Epidermal melanocyte (primary cell): ENCODE measurements at regions not wholly inside any gene's neighbourhood (a gene's known extent, or its start where the extent isn't known, plus 50 kb on each side); places are given as distances from the start of the nearest gene placed in this dataset.
A peak's percentile ranks its signal among the peaks of the same experiment; 100 is the strongest.

Experiments
- DNase-seq: peaks from one replicate; pipeline ENCODE4 v3.0.0; 2011; ENCODE audit warnings: low spot score; ENCODE audit not compliant: insufficient read length

GRCh38 chr11:127350476-127350875 is 349.9 kb upstream of the KIRREL3 start:
- no peak for DNase-seq

DNA sequence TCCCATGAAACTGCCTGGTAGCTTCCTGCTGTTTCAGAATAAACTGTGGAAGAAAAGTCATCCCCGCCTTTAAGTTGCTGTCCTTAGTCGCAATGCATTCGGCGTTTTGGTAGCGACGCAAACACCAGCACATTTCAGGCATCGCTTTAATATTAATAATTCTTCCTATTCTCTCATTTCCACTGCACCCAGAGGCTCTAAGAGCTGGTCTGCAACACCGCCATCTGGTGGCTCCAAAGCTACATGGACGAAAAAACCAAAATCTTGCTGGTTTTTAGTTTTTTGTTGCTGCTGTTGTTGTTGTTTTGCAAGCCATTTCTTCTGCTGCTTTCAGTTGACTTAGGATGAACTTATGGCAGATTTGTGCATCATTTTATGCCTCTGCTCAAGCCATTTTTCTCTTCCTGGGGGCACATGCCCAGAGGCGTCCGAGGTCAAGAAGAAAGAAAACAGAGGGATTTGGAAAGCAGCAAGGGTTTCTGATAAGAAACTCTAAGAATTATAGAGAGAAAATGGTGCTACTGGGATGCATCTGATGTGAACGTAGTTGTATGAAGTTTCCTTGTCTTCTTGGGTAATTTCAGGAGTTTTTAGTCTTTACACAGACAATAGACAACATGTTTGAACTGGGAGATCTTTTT is 345.4 kb upstream of the KIRREL3 start:
- DNase-seq = peak; percentile 52

GRCh38 chr11:127340438-127340837 is 339.9 kb upstream of the KIRREL3 start:
- no peak for DNase-seq

DNA sequence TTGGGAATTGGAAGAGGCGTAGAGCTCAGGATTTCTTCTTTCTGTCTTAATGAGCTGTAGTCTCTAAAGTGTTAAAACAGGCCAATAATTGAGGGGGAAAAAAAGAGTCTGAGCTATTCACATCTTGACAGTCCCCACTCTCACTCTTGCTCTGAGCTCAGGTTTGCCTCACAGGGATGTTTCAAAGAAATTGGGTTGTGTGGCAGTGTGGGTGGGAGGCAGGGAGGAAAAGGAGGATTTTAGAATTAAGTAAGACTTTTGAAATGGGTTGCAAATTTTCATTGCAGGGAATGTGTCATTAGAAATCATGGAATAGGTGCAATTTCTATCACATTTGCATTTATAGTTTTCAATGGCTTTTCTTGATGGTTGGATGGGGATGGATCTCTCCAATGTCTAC is 338.8 kb upstream of the KIRREL3 start:
- no peak for DNase-seq

- no peak for DNase-seq
Measured at GRCh38 chr11:127338380-127339259, 338.1 kb upstream of the KIRREL3 start.

- no peak for DNase-seq
Measured at GRCh38 chr11:127334466-127334865, 333.9 kb upstream of the KIRREL3 start.

DNA sequence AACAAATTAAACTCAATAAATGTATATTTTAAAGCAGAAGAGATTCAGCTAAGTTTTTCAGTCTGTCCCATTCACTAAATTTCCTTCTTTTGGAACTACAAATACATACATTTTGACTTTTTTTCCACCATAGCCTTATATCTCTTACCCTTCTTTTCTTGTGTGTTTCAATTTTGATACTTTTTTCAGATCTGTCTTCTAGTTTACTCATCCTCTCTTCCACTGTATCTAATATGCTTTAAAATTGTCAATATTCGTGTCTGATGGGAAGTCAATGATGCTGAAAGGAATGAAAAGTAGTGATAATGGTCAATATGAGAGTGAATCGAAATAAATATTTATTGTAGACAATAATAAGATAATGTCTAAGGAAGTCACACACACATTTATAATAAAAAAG is 332.3 kb upstream of the KIRREL3 start:
- DNase-seq = no peak

DNA sequence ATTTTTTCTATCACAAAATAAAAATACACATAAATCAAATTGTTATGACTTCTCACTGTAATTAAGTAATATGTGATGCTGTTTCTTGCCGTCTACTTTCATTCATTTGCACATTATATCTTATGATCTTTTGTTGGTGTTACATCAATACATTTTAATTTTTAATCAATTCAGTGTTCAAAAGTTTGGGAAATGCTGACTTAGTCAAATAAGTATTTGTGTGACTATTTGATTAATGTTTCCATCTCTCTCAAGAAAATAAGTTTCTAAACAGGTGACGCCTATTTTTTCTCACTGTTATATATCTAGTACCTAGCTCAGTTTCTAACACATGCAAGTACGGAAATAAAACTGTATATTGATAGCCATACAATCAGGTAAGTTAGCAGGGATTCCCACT is 329.5 kb upstream of the KIRREL3 start:
- no peak for DNase-seq

GRCh38 chr11:127308291-127308690 is 307.7 kb upstream of the KIRREL3 start:
- no peak for DNase-seq

DNA sequence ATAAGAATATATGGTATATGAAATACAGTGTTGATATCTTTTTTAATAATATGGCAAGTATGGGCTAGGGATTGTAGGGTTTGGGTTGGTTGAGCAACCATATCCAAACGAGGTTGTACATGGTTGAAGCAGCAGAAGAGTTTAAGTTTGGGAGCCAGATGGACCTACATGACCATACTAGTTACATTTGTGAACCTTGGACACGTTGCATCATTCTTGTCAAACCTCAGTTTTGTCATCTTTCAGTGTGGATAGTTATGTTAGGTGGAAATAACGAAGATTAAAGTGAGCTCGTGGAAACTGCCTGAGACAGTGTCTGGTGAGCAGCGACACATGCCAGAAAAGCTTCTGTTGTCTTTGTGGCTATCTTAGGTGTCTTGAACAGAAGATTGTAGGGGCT is 307.1 kb upstream of the KIRREL3 start:
- no peak for DNase-seq

- no peak for DNase-seq
Measured at GRCh38 chr11:127304634-127305033, 304.1 kb upstream of the KIRREL3 start.

- no peak for DNase-seq
Measured at GRCh38 chr11:127288926-127289325, 288.4 kb upstream of the KIRREL3 start.

- no peak for DNase-seq
Measured at GRCh38 chr11:127281534-127281933, 281.0 kb upstream of the KIRREL3 start.

DNA sequence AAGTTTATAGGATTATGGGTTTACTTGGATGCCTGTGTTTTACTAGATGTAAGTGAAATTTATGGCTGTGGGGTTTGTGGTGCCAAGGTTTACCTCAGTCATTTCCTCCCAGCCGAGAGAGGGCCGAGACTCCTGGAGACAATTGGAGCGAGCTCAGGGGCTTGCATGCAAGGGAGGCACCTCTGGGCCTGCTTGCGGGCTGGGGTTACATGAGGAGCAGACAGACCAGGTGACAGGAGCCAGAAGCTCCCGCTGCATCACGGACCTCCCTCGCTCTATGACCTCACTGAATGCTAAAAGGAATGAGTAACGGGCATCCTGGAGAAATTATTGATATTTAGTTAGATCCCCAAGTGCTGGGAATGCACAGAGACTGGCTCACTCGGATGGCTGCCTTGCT is 275.2 kb upstream of the KIRREL3 start:
- no peak for DNase-seq

- DNase-seq = no peak
Measured at GRCh38 chr11:127274328-127274676, 273.7 kb upstream of the KIRREL3 start.

DNA sequence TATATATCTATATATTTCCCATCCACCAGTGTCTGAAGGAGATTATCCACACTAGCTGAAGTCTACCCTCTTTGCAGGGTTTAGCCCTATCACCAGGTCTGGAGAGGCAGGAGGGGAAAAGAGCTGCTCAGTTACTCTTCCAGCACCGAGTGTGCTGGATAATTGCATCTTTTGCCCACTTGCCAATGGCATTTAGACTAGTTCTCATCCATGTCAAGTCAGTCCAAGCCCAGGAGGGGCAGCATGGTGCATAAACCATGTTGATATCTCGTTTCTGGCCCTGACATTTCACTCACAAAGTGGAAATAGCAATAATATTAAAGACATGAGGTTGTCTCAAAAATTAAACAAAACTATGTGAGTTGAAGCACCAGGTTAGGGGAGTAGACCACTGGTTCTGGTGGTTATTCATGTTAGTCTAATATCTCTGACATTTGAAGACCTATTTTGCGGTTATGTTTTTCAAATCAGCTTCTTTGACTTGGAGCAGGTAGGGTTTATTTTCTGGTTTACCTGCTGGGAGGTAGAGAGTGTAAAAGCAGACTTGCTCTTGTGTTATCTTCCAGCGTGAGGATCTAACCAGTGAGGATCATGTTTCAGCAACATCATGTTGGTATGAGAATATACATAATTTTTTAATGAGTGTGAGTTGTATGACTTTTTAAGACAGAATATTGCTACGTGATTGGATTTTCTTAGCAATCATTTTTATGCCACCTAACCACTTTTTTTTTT is 273.2 kb upstream of the KIRREL3 start:
- no peak for DNase-seq

DNA sequence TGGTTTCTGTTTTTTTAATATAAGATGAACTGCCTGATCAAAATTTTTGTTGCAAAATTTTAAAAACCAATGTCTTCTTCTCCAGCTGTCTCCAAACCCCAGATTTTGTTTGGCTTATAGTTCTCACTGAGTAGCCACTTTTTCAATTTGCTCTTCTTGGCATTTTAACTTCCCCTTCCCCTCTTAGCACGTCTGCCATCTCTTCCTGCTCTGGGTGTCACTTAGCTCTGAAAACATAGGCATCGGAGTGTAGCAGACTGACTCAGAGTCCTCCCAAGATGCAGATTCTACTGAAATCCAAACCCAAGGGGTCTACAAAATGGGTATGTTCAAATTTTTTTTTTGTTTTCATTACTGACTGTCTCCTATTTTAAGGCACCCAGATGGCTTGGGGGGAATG is 270.3 kb upstream of the KIRREL3 start:
- DNase-seq = no peak

- no peak for DNase-seq
Measured at GRCh38 chr11:127269911-127270310, 269.3 kb upstream of the KIRREL3 start.

DNA sequence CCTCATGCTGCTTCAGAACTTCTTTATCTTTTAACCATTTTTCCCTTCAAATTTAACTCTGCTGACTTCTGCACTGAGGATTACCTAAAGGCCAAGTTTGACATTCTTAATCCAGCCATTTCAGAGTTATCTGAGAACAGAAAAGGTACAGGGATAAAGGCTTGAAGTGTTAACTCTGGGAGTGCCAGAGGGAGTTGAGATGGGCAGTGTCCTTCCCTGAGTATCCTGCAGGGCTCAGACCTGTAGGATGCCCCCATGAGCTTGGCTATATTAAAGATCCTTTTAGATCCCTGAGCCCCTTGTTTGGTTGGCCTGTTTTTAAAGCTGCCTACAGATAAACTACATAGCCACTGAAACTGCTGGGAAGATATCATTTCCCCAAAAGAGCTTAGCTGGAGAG is 268.4 kb upstream of the KIRREL3 start:
- DNase-seq = no peak

DNA sequence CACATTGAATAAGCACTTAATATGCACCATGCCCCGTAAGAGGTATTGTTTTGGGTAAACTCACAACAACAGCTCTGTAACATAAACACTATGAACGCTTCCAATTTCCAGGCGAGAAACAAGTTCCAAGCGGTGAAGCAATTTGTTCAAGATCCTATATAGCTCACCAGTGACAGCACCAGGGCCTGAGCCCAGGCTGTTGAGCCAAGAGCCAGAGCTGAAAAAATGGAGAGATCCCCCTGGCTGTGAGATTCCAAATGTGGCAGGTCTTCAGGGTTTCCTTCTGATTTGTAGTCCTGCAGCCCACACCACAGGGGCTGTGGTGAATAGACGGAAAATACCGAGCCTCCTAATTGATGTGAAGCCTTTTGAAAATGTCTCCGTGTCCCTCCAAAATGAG is 268.0 kb upstream of the KIRREL3 start:
- no peak for DNase-seq

DNA sequence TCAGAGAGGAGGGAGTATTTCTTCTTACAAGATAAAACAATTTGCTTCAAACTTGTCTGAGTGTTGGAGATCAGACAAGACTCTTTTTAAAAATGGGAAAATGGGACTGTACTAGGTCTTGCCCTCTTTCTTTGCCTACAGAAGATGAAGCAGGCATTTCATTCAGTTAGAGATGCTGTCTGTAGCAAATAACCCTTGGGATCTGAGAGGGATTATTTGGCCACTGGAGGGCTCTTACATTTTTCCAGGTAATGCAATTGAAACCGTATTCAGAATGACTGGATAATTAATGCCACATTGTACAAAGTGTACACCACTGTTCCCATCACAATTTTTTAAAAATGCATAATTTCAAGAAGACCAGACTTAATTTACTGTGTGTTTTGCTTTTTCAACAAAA is 258.5 kb upstream of the KIRREL3 start:
- DNase-seq = no peak

DNA sequence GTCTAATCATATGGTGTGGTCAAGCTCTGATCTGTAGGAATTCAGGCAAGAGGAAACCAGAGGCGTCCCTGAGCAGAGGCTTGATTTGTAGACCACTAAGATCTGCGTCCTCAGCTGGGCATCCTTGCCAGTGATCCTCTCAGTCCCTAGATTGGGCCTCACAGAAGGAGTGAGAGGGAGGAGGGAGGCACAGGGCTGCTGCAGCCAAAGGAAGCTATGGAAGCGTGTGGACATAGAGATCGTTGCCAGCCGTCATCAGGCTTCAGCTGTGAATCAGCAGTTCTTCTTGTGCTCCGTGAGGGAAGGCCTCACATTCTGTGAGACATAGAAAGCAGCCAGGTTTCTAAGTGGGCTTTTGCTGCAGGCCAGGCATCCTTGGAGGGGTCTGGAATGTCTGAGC is 254.6 kb upstream of the KIRREL3 start:
- DNase-seq = no peak
